Panc1 (cell line): ENCODE measurements at regions not wholly inside any gene's neighbourhood (a gene's known extent, or its start where the extent isn't known, plus 50 kb on each side); places are given as distances from the start of the nearest gene placed in this dataset.

Source experiments
- CTCF ChIP-seq: fragments of 450-650 bp; IDR thresholded peaks from 2 replicates; pipeline ENCODE4 v1.5.1; 2017; ENCODE audit warnings: mild to moderate bottlenecking
- SIN3A ChIP-seq: IDR thresholded peaks from 2 replicates; pipeline ENCODE4 v1.6.1; 2012; ENCODE audit warnings: low read depth, mild to moderate bottlenecking, low read length, moderate library complexity, borderline replicate concordance; ENCODE audit not compliant: insufficient read depth

DNA sequence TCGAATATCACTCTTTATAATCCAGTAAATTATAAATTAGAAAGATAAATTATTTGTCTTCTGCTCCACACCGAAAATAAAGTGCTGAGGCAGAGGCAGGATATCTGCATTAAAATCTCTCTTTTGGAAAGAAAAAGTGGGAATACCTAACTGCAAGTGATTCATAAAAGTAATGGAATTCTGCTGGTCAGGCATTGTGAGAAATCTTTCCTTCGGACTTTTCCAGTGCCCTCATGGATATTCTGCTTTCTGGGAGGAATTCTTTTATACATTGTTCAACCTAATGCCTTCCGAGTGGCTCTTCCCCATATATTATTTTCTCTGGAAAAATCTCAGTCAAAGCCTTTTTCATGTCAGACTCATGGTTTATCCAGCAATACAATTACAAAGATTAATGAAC, 158.3 kb upstream of the RNPC3 start:
- no peak for TF ChIP-seq SIN3A
- no peak for TF ChIP-seq CTCF
